Panc1 (cell line): ENCODE measurements at regions not wholly inside any gene's neighbourhood (a gene's known extent, or its start where the extent isn't known, plus 50 kb on each side); places are given as distances from the start of the nearest gene placed in this dataset.

Experiments
- POLR2AphosphoS5 ChIP-seq: IDR thresholded peaks from 2 replicates; pipeline ENCODE4 v1.6.1; 2012; ENCODE audit warnings: mild to moderate bottlenecking, low read depth, low read length, moderate library complexity
- TF ChIP-seq, protein P1 (sequence below): fragments of 450-650 bp; IDR thresholded peaks from 2 replicates; pipeline ENCODE4 v1.5.1; 2017; ENCODE audit warnings: mild to moderate bottlenecking

DNA sequence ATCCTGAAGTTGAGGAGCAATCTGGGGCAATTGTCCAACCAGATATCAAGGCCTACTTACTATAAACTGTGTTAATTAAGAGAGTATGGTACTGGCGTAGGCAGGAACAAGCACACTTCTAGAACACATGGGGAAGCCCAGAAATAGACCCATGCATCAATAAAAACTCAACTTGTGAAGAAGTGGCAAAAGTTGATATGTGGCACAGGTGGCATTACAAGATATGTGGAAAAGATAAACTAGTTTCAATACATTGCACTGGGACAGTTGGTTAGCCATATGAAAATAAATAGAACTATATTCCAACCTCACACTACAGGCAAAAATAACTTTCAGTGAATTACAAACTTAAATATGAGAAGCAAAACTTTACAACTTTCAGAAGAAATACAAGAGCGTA is 828.7 kb upstream of the LRRN3 start:
- TF ChIP-seq, protein P1, sequence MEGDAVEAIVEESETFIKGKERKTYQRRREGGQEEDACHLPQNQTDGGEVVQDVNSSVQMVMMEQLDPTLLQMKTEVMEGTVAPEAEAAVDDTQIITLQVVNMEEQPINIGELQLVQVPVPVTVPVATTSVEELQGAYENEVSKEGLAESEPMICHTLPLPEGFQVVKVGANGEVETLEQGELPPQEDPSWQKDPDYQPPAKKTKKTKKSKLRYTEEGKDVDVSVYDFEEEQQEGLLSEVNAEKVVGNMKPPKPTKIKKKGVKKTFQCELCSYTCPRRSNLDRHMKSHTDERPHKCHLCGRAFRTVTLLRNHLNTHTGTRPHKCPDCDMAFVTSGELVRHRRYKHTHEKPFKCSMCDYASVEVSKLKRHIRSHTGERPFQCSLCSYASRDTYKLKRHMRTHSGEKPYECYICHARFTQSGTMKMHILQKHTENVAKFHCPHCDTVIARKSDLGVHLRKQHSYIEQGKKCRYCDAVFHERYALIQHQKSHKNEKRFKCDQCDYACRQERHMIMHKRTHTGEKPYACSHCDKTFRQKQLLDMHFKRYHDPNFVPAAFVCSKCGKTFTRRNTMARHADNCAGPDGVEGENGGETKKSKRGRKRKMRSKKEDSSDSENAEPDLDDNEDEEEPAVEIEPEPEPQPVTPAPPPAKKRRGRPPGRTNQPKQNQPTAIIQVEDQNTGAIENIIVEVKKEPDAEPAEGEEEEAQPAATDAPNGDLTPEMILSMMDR: no peak
- TF ChIP-seq POLR2AphosphoS5: no peak
